Smooth muscle cell (in vitro differentiated cells): ENCODE measurements at regions not wholly inside any gene's neighbourhood (a gene's known extent, or its start where the extent isn't known, plus 50 kb on each side); places are given as distances from the start of the nearest gene placed in this dataset.

ENCODE experiments used
- DNase-seq: peaks from one replicate; lab custom pipeline; 2025; ENCODE audit not compliant: unreplicated experiment; lab: John Stamatoyannopoulos, UW
- H2AFZ ChIP-seq: fragments of 200-600 bp; sonication (generic); 2 replicates; pipeline ENCODE4 v1.6.0; 2016; ENCODE audit warnings: antibody characterized with exemption, low read depth, mild to moderate bottlenecking
- H3F3A ChIP-seq: fragments of 200-600 bp; sonication (generic); 2 replicates; pipeline ENCODE4 v1.6.0; 2017; ENCODE audit warnings: antibody characterized with exemption, low read depth
- H3K27ac ChIP-seq: fragments of 200-600 bp; sonication (generic); 2 replicates; pipeline ENCODE4 v1.5.1; 2016; ENCODE audit warnings: low read depth, mild to moderate bottlenecking
- H3K27me3 ChIP-seq: fragments of 200-600 bp; sonication (generic); 2 replicates; pipeline ENCODE4 v1.6.1; 2016; ENCODE audit warnings: low read depth, mild to moderate bottlenecking
- H3K36me3 ChIP-seq: fragments of 200-600 bp; sonication (generic); 2 replicates; pipeline ENCODE4 v1.5.1; 2016; ENCODE audit warnings: low read depth
- H3K4me1 ChIP-seq: fragments of 200-600 bp; sonication (generic); 2 replicates; pipeline ENCODE4 v1.5.1; 2016; ENCODE audit warnings: low read depth
- H3K4me2 ChIP-seq: fragments of 200-600 bp; sonication (generic); 2 replicates; pipeline ENCODE4 v1.6.0; 2016; ENCODE audit warnings: mild to moderate bottlenecking
- H3K4me3 ChIP-seq: fragments of 200-600 bp; sonication (generic); 2 replicates; pipeline ENCODE4 v1.5.1; 2016; ENCODE audit warnings: mild to moderate bottlenecking
- H3K79me2 ChIP-seq: fragments of 200-600 bp; sonication (generic); 2 replicates; pipeline ENCODE4 v1.6.0; 2016; ENCODE audit warnings: low read depth, mild to moderate bottlenecking
- H3K9ac ChIP-seq: fragments of 200-600 bp; sonication (generic); 2 replicates; pipeline ENCODE4 v1.6.0; 2016; ENCODE audit warnings: low read depth
- H3K9me3 ChIP-seq: fragments of 200-600 bp; sonication (generic); replicated peaks from 2 replicates; pipeline ENCODE4 v1.5.1; 2016; ENCODE audit warnings: low read depth
- H4K20me1 ChIP-seq: fragments of 200-600 bp; sonication (generic); 2 replicates; pipeline ENCODE4 v1.6.0; 2016; ENCODE audit warnings: low read depth
- WGBS: methylation state at CpG from one replicate; pipeline ENCODE4 v1.1.7; 2016; ENCODE audit warnings: low lambda C conversion rate; 5-methylcytosine and 5-hydroxymethylcytosine counted together
- TF ChIP-seq, protein P1 (sequence below): fragments of 200-600 bp; sonication (generic); IDR thresholded peaks from 2 replicates; pipeline ENCODE4 v1.5.1; 2017; ENCODE audit warnings: borderline replicate concordance, mild to moderate bottlenecking, antibody characterized with exemption; ENCODE audit not compliant: insufficient read depth, poor library complexity, severe bottlenecking

DNA sequence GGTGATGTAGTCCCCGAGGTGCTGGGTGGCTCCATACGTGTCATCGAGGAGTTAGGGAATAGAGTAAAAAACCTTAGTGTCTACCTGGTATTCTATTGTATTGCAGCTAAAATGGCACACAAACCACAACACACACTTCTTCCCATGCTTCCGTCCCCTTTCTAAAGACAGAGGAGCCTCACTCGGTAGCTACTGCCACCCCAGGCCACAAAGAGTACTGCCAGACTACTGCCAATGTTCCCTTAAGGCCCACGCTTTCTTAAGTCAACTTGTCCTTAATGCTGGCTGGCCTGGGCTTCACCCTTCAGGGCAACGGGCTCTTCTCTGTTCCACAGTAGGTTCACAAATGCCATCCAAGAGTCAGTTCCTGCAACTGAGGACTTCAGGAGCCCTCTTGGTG lies 673.0 kb downstream of the ELAVL2 start:
- H3K4me1 ChIP-seq, result no peaks in the 10 kb centered on the region
- no peak for DNase-seq
- no peak overlapping the region for H3K27ac ChIP-seq
- H4K20me1 ChIP-seq, result no peaks in the 10 kb centered on the region
- H3K27me3 ChIP-seq, result no peaks in the 10 kb centered on the region
- no peaks in the 10 kb centered on the region for H3K36me3 ChIP-seq
- H3K9me3 ChIP-seq, result no peaks in the 10 kb centered on the region
- no peak overlapping the region for H3K4me2 ChIP-seq
- H2AFZ ChIP-seq, result no peak overlapping the region
- H3K79me2 ChIP-seq, result no peaks in the 10 kb centered on the region
- TF ChIP-seq, protein P1, sequence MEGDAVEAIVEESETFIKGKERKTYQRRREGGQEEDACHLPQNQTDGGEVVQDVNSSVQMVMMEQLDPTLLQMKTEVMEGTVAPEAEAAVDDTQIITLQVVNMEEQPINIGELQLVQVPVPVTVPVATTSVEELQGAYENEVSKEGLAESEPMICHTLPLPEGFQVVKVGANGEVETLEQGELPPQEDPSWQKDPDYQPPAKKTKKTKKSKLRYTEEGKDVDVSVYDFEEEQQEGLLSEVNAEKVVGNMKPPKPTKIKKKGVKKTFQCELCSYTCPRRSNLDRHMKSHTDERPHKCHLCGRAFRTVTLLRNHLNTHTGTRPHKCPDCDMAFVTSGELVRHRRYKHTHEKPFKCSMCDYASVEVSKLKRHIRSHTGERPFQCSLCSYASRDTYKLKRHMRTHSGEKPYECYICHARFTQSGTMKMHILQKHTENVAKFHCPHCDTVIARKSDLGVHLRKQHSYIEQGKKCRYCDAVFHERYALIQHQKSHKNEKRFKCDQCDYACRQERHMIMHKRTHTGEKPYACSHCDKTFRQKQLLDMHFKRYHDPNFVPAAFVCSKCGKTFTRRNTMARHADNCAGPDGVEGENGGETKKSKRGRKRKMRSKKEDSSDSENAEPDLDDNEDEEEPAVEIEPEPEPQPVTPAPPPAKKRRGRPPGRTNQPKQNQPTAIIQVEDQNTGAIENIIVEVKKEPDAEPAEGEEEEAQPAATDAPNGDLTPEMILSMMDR, result no peak
- no peaks in the 10 kb centered on the region for H3F3A ChIP-seq
- H3K4me3 ChIP-seq, result no peak overlapping the region
- WGBS, result 88% methylated on average over 7 of the region's 7 CpGs
- H3K9ac ChIP-seq, result no peak overlapping the region

- Histone ChIP-seq H3K27me3 (no peaks in the 10 kb centered on the region), H3F3A (no peaks in the 10 kb centered on the region), H3K9ac (no peak overlapping the region), H3K9me3 (no peaks in the 10 kb centered on the region), H3K79me2 (no peaks in the 10 kb centered on the region), H3K27ac (no peak overlapping the region), H3K4me1 (no peaks in the 10 kb centered on the region), H3K4me3 (no peak overlapping the region), H3K4me2 (no peak overlapping the region), H4K20me1 (no peaks in the 10 kb centered on the region), H3K36me3 (no peaks in the 10 kb centered on the region), H2AFZ (no peak overlapping the region)
- 100% methylated on average over 2 of the region's 2 CpGs for WGBS
- TF ChIP-seq, protein P1, result no peak
- no peak for DNase-seq
Observed at GRCh38 chr9:23160491-23160890, 665.5 kb downstream of the ELAVL2 start.

- Histone ChIP-seq H3F3A (no peaks in the 10 kb centered on the region), H3K9ac (no peak overlapping the region), H3K9me3 (no peaks in the 10 kb centered on the region), H3K4me2 (no peak overlapping the region), H3K4me3 (no peak overlapping the region), H4K20me1 (no peaks in the 10 kb centered on the region), H2AFZ (no peak overlapping the region), H3K79me2 (no peaks in the 10 kb centered on the region), H3K27ac (no peak overlapping the region), H3K4me1 (no peaks in the 10 kb centered on the region), H3K36me3 (no peaks in the 10 kb centered on the region), H3K27me3 (no peaks in the 10 kb centered on the region)
- no peak for DNase-seq
- 89% methylated on average over 1 of the region's 1 CpG for WGBS
- TF ChIP-seq, protein P1, result no peak
Observed at GRCh38 chr9:23160952-23161469, 665.0 kb downstream of the ELAVL2 start.

DNA sequence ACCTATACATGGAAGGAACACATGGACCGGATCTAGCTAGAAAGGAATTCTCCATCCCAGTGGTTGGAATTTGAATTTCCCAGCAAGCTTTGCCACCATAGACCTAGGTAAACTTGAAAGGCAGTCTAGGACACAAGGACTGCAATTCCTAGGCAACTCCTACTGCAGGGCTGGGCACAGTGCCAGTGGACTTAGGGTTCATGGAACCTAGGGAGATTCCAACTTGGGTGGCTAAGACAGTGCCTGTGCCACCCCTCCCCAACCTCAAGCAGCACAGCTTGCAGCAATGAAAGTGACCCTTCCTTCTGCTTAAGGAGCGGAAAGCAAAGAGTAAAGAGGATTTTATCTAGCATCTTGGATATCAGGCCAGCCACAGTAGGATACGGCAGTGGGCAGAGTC lies 663.3 kb downstream of the ELAVL2 start:
- no peaks in the 10 kb centered on the region for H3F3A ChIP-seq
- DNase-seq, result no peak
- WGBS, result 93% methylated on average over 3 of the region's 3 CpGs
- no peaks in the 10 kb centered on the region for H3K27me3 ChIP-seq
- H3K9ac ChIP-seq, result no peak overlapping the region
- H3K27ac ChIP-seq, result no peak overlapping the region
- H3K4me2 ChIP-seq, result no peak overlapping the region
- H3K4me1 ChIP-seq, result no peaks in the 10 kb centered on the region
- TF ChIP-seq, protein P1, result no peak
- no peaks in the 10 kb centered on the region for H4K20me1 ChIP-seq
- H2AFZ ChIP-seq, result no peak overlapping the region
- no peak overlapping the region for H3K4me3 ChIP-seq
- no peaks in the 10 kb centered on the region for H3K36me3 ChIP-seq
- H3K79me2 ChIP-seq, result no peaks in the 10 kb centered on the region
- H3K9me3 ChIP-seq, result no peaks in the 10 kb centered on the region
